Adrenal gland (tissue), 9 donors: ENCODE measurements at regions not wholly inside any gene's neighbourhood (a gene's known extent, or its start where the extent isn't known, plus 50 kb on each side); places are given as distances from the start of the nearest gene placed in this dataset.

Experiments
- DNase-seq, 7 donors: peaks; one replicate each; pipeline ENCODE4 v3.0.0-alpha.2; 2019 to 2020
- H3K27ac ChIP-seq, 5 donors: fragments of 200-600 bp; sonication (generic) in 4 of 5; 1 replicate in 3 of 5; 2 replicates in 2 of 5; pipeline versions ENCODE4 v1.5.1 to v1.8.0; 2016 to 2020; ENCODE audit warnings: mild to moderate bottlenecking in 1 of 5
- H3K27me3 ChIP-seq: fragments of 200-600 bp; 2 replicates; pipeline ENCODE4 v1.8.0; 2021
- H3K36me3 ChIP-seq, 2 donors: fragments of 200-600 bp; replicated peaks in 1 of 2; 1 replicate in 1 of 2; 2 replicates in 1 of 2; pipeline versions ENCODE4 v1.5.1 to v1.8.0; 2018 to 2022
- H3K4me1 ChIP-seq, 2 donors: fragments of 200-600 bp; replicated peaks in 1 of 2; 1 replicate in 1 of 2; 2 replicates in 1 of 2; pipeline versions ENCODE4 v1.5.1 to v1.8.0; 2018 to 2021
- H3K4me3 ChIP-seq, 4 donors: fragments of 200-600 bp; sonication (generic) in 3 of 4; one replicate each; pipeline ENCODE4 v1.5.1; 2016 to 2018
- H3K9me3 ChIP-seq, 3 donors: fragments of 200-600 bp; sonication (generic) in 1 of 3; replicated peaks in 1 of 3; 1 replicate in 2 of 3; 2 replicates in 1 of 3; pipeline versions ENCODE4 v1.5.1 to v1.8.0; 2016 to 2021
- CTCF ChIP-seq, 6 experiments: fragments of 450-650 bp in 4 of 6; fragments of 200-600 bp in 2 of 6; sonication (generic) in 1 of 6; IDR thresholded peaks; 1 replicate in 5 of 6; 2 replicates in 1 of 6; pipeline versions ENCODE4 v1.5.1 to v1.8.0; 2016 to 2021; ENCODE audit warnings: antibody characterized with exemption in 6 of 6, mild to moderate bottlenecking in 2 of 6, moderate library complexity in 1 of 6
- POLR2A ChIP-seq, 2 donors: fragments of 450-650 bp; IDR thresholded peaks; one replicate each; pipeline ENCODE4 v1.6.1; 2017; ENCODE audit warnings: antibody characterized with exemption in 2 of 2, mild to moderate bottlenecking in 2 of 2, moderate library complexity in 1 of 2
- WGBS, 4 donors: extraction: QIAGEN DNeasy Blood & Tissue Kit in 2 of 4; methylation state at CpG; one replicate each; pipeline versions ENCODE4 v1.1.5 to v1.1.7; 2013 to 2017; 5-methylcytosine and 5-hydroxymethylcytosine counted together
- intact Hi-C, 2 donors: fragments of 100-400 bp; cut with DNase I; formaldehyde crosslinking; loops; one replicate each; pipeline versions ENCODE4 v1.14.1 to v1.15.0; 2022 to 2023
- donor health status: healthy with polysubstance abuse.
- donor health status: Bipolar disorder and iron deficiency.
- donor health status: DM: yes; HTN: yes; CAD: no.
- donor health status: DM: no; HTN: no; CAD: no.
- donor health status: DM: no; HTN: no; CAD: no.

- intact Hi-C loops = no loop called here
- H3K4me1 ChIP-seq = no peaks in the 10 kb centered on the region
- TF ChIP-seq CTCF (IDR thresholded peaks at IDR 0.05) = no peak
- no peak for TF ChIP-seq POLR2A (IDR thresholded peaks at IDR 0.05)
- DNase-seq = no peak
- H3K9me3 ChIP-seq = no peaks in the 10 kb centered on the region
- no peaks in the 10 kb centered on the region for H3K27me3 ChIP-seq
- WGBS, 4 donors = 67 to 73% (median 71%) methylated on average over 20 to 28 of the region's 28 CpGs
- no peak overlapping the region for H3K4me3 ChIP-seq
- H3K27ac ChIP-seq = no peak overlapping the region
- no peaks in the 10 kb centered on the region for H3K36me3 ChIP-seq
Observed at GRCh38 chr11:69398529-69399492, 82.7 kb upstream of the LINC01488 start.

- H3K4me3 ChIP-seq = no peak overlapping the region
- TF ChIP-seq CTCF (IDR thresholded peaks at IDR 0.05) = no peak
- TF ChIP-seq POLR2A (IDR thresholded peaks at IDR 0.05) = no peak
- WGBS, 4 donors = 82 to 92% (median 87%) methylated on average over 2 of the region's 2 CpGs
- H3K4me1 ChIP-seq = no peaks in the 10 kb centered on the region
- H3K27me3 ChIP-seq = no peaks in the 10 kb centered on the region
- H3K9me3 ChIP-seq = no peaks in the 10 kb centered on the region
- intact Hi-C loops = no loop called here
- H3K36me3 ChIP-seq = no peaks in the 10 kb centered on the region
- DNase-seq = no peak
- H3K27ac ChIP-seq = no peak overlapping the region
Observed at GRCh38 chr11:69400140-69400539, 81.3 kb upstream of the LINC01488 start.

GRCh38 chr11:69400771-69401590 lies 80.5 kb upstream of the LINC01488 start:
- no peaks in the 10 kb centered on the region for H3K9me3 ChIP-seq

More at GRCh38 chr11:69400771-69401590, 80.5 kb upstream of the LINC01488 start:
- intact Hi-C loops = no loop called here
- no peak for DNase-seq
- Histone ChIP-seq H3K27me3 (no peaks in the 10 kb centered on the region), H3K4me1 (no peaks in the 10 kb centered on the region), H3K4me3 (no peak overlapping the region), H3K27ac (no peak overlapping the region), H3K36me3 (no peaks in the 10 kb centered on the region)
- WGBS, 4 donors = 81 to 94% (median 88%) methylated on average over 15 to 22 of the region's 22 CpGs
- no peak for TF ChIP-seq POLR2A (IDR thresholded peaks at IDR 0.05)
- TF ChIP-seq CTCF (IDR thresholded peaks at IDR 0.05) = no peak
